Fibroblast of lung (primary cell): ENCODE measurements at regions not wholly inside any gene's neighbourhood (a gene's known extent, or its start where the extent isn't known, plus 50 kb on each side); places are given as distances from the start of the nearest gene placed in this dataset.

Experiments
- DNase-seq, 2 donors: peaks; one replicate each; pipeline versions ENCODE4 v3.0.0 to v3.0.0-alpha.2; 2010; ENCODE audit warnings: low read depth in 2 of 2
- H2AFZ ChIP-seq: 2 replicates; pipeline ENCODE4 v1.5.1; 2012; ENCODE audit warnings: low read length, control low read depth, inconsistent platforms
- H3K27ac ChIP-seq: 2 replicates; pipeline ENCODE4 v1.5.1; 2011; ENCODE audit warnings: low read length, control low read depth; ENCODE audit not compliant: insufficient read depth
- H3K27me3 ChIP-seq: 2 replicates; pipeline ENCODE4 v1.5.1; 2011; ENCODE audit warnings: mild to moderate bottlenecking, low read length; ENCODE audit not compliant: control insufficient read depth, insufficient read depth
- H3K36me3 ChIP-seq: 2 replicates; pipeline ENCODE4 v1.5.1; 2011; ENCODE audit warnings: low read length; ENCODE audit not compliant: control insufficient read depth, insufficient read depth
- H3K4me1 ChIP-seq: 2 replicates; pipeline ENCODE4 v1.5.1; 2011; ENCODE audit warnings: low read length; ENCODE audit not compliant: control insufficient read depth, insufficient read depth; ENCODE audit errors: extremely low read depth
- H3K4me2 ChIP-seq: 2 replicates; pipeline ENCODE4 v1.5.1; 2011; ENCODE audit warnings: low read length, control low read depth; ENCODE audit not compliant: insufficient read depth; ENCODE audit errors: extremely low read depth
- H3K4me3 ChIP-seq, 4 experiments: fragments of 200-600 bp in 1 of 4; sonication (generic) in 1 of 4; replicated peaks in 1 of 4; 2 replicates each; pipeline ENCODE4 v1.5.1; 2011 to 2016; ENCODE audit warnings: low read length in 4 of 4, low read depth in 3 of 4, mild to moderate bottlenecking in 3 of 4, control low read depth in 2 of 4, inconsistent platforms in 1 of 4, mixed read lengths in 1 of 4; ENCODE audit not compliant: insufficient read depth in 1 of 4; ENCODE audit errors: control extremely low read depth in 1 of 4
- H3K79me2 ChIP-seq: 2 replicates; pipeline ENCODE4 v1.5.1; 2012; ENCODE audit warnings: mild to moderate bottlenecking, low read length, inconsistent platforms; ENCODE audit not compliant: control insufficient read depth, insufficient read depth
- H3K9ac ChIP-seq: 2 replicates; pipeline ENCODE4 v1.5.1; 2011; ENCODE audit warnings: mild to moderate bottlenecking, low read length, control low read depth; ENCODE audit not compliant: insufficient read depth
- H3K9me3 ChIP-seq: 2 replicates; pipeline ENCODE4 v1.5.1; 2012; ENCODE audit warnings: low read depth, low read length; ENCODE audit not compliant: control insufficient read depth, insufficient read depth
- H4K20me1 ChIP-seq: 2 replicates; pipeline ENCODE4 v1.5.1; 2011; ENCODE audit warnings: low read length; ENCODE audit not compliant: control insufficient read depth, insufficient read depth; ENCODE audit errors: extremely low read depth
- CTCF ChIP-seq, 2 donors: IDR thresholded peaks in 1 of 2; conservative IDR thresholded peaks in 1 of 2; 1 replicate in 1 of 2; 2 replicates in 1 of 2; pipeline ENCODE4 v1.5.1; 2011 to 2012; ENCODE audit warnings: low read length in 2 of 2, control low read depth in 1 of 2, inconsistent platforms in 1 of 2, low read depth in 1 of 2, mild to moderate bottlenecking in 1 of 2
- EZH2 ChIP-seq: IDR thresholded peaks from 2 replicates; pipeline ENCODE4 v1.5.1; 2012; ENCODE audit warnings: low read length, control low read depth, mild to moderate bottlenecking; ENCODE audit errors: missing control alignments

- H3K4me2 ChIP-seq = no peak overlapping the region
- H3K9ac ChIP-seq = no peak overlapping the region
- no peak overlapping the region for H2AFZ ChIP-seq
- no peaks in the 10 kb centered on the region for H3K27me3 ChIP-seq
- H3K9me3 ChIP-seq = no peaks in the 10 kb centered on the region
- peaks cover 12% of the 10 kb centered on the region for H3K4me1 ChIP-seq
- TF ChIP-seq CTCF (conservative IDR thresholded peaks at IDR 0.05 in 1 of 2, IDR thresholded peaks at IDR 0.05 in 1 of 2; ENCODE audit: low read depth in 1 of 2, low read length in 2 of 2) (no peak), EZH2 (no peak)
- no peaks in the 10 kb centered on the region for H3K36me3 ChIP-seq
- no peaks in the 10 kb centered on the region for H4K20me1 ChIP-seq
- H3K27ac ChIP-seq = no peak overlapping the region
- H3K4me3 ChIP-seq = no peak overlapping the region
- DNase-seq = peak; percentile 29 to 91
- no peaks in the 10 kb centered on the region for H3K79me2 ChIP-seq
These were observed 79.2 kb upstream of the RALGPS2 start for GRCh38 chr1:178645808-178646200.

DNA sequence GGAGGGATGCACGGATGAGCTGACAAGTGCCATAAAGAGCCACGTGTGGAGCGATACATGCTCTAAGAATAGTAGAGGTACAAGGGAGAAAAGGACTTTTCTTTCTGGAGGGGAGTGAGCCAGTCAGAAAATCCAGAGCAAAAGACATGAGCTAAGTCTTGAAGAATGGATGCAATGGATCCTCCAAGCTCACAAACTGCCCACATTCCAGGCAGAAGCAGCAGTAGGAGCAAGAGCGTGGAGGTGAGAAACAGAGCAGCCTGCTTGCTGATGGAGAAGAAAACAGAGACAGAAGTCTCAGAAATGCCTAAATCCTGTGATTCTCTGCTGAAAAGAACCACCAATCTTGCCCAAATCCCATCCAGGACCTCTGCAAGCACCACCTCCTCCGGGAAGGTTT is 78.2 kb upstream of the RALGPS2 start:
- H3K79me2 ChIP-seq = no peaks in the 10 kb centered on the region
- H4K20me1 ChIP-seq = no peaks in the 10 kb centered on the region
- peaks cover 20% of the 10 kb centered on the region for H3K4me1 ChIP-seq
- H3K9me3 ChIP-seq = no peaks in the 10 kb centered on the region
- TF ChIP-seq CTCF (conservative IDR thresholded peaks at IDR 0.05 in 1 of 2, IDR thresholded peaks at IDR 0.05 in 1 of 2; ENCODE audit: low read depth in 1 of 2, low read length in 2 of 2) = no peak
- no peak for TF ChIP-seq EZH2
- H3K27ac ChIP-seq = no peak overlapping the region
- H3K4me3 ChIP-seq = no peak overlapping the region
- no peaks in the 10 kb centered on the region for H3K27me3 ChIP-seq
- peak in 1 of 2 donors; percentile 34 for DNase-seq
- no peak overlapping the region for H3K9ac ChIP-seq
- no peak overlapping the region for H2AFZ ChIP-seq
- H3K36me3 ChIP-seq = no peaks in the 10 kb centered on the region
- no peak overlapping the region for H3K4me2 ChIP-seq

GRCh38 chr1:178648151-178648550 is 76.9 kb upstream of the RALGPS2 start:
- Histone ChIP-seq H3K9ac (no peak overlapping the region), H3K27me3 (no peaks in the 10 kb centered on the region), H3K4me2 (no peak overlapping the region), H3K36me3 (no peaks in the 10 kb centered on the region), H3K27ac (no peak overlapping the region), H3K9me3 (no peaks in the 10 kb centered on the region), H3K4me3 (no peak overlapping the region), H4K20me1 (no peaks in the 10 kb centered on the region), H3K4me1 (peaks cover 25% of the 10 kb centered on the region), H3K79me2 (no peaks in the 10 kb centered on the region), H2AFZ (no peak overlapping the region)
- TF ChIP-seq CTCF (conservative IDR thresholded peaks at IDR 0.05 in 1 of 2, IDR thresholded peaks at IDR 0.05 in 1 of 2; ENCODE audit: low read depth in 1 of 2, low read length in 2 of 2) (no peak), EZH2 (no peak)
- DNase-seq = no peak
